HEK293 (cell line): ENCODE measurements at regions not wholly inside any gene's neighbourhood (a gene's known extent, or its start where the extent isn't known, plus 50 kb on each side); places are given as distances from the start of the nearest gene placed in this dataset.

Source experiments
- CTCF ChIA-PET: fragments of 350-600 bp; formaldehyde crosslinking; extraction: SDS; loops from one replicate; lab custom pipeline; 2021; ENCODE audit warnings: antibody characterized with exemption; lab: Yijun Ruan, JAX
- POLR2A ChIA-PET: fragments of 300-600 bp; formaldehyde crosslinking; extraction: SDS; loops from one replicate; lab custom pipeline; 2020; ENCODE audit warnings: antibody characterized with exemption, inconsistent platforms; lab: Yijun Ruan, JAX
- H3K27ac ChIP-seq: fragments of 200-500 bp; sonication (Bioruptor generic); 2 replicates; pipeline ENCODE4 v1.5.1; 2014; ENCODE audit warnings: low read depth, low read length, control low read depth, inconsistent platforms; ENCODE audit errors: extremely low read depth
- H3K36me3 ChIP-seq, 2 experiments: fragments of 200-500 bp in 1 of 2; sonication (Bioruptor generic) in 1 of 2; 1 replicate in 1 of 2; 2 replicates in 1 of 2; pipeline ENCODE4 v1.5.1; 2014 to 2017; ENCODE audit warnings: inconsistent platforms in 2 of 2, low read length in 2 of 2; ENCODE audit not compliant: control insufficient read depth in 2 of 2, insufficient read depth in 1 of 2
- H3K4me1 ChIP-seq: fragments of 200-500 bp; sonication (Bioruptor generic); 2 replicates; pipeline ENCODE4 v1.5.1; 2014; ENCODE audit warnings: mild to moderate bottlenecking, low read length, inconsistent platforms; ENCODE audit not compliant: control insufficient read depth, insufficient read depth
- H3K4me3 ChIP-seq: 2 replicates; pipeline ENCODE4 v1.5.1; 2011; ENCODE audit warnings: low read depth, mild to moderate bottlenecking, control low read depth, low read length, moderate library complexity
- H3K9me3 ChIP-seq: fragments of 200-500 bp; sonication (Bioruptor generic); 2 replicates; pipeline ENCODE4 v1.5.1; 2014; ENCODE audit warnings: low read depth, low read length, inconsistent platforms; ENCODE audit not compliant: control insufficient read depth, insufficient read depth
- EGR2 ChIP-seq: fragments of 450-650 bp; formaldehyde crosslinking; IDR thresholded peaks from 2 replicates; pipeline ENCODE4 v1.5.1; 2016; ENCODE audit warnings: low read depth, missing biosample characterization, missing genetic modification characterization
- KLF7 ChIP-seq: fragments of 450-650 bp; formaldehyde crosslinking; IDR thresholded peaks from 2 replicates; pipeline ENCODE4 v1.5.1; 2016; ENCODE audit warnings: missing biosample characterization, missing genetic modification characterization, borderline replicate concordance
- PRDM10 ChIP-seq: fragments of 450-650 bp; formaldehyde crosslinking; IDR thresholded peaks from 2 replicates; pipeline ENCODE4 v1.5.1; 2016; ENCODE audit warnings: missing biosample characterization, missing genetic modification characterization
- SP7 ChIP-seq: fragments of 450-650 bp; formaldehyde crosslinking; IDR thresholded peaks from 2 replicates; pipeline ENCODE4 v1.5.1; 2016; ENCODE audit warnings: missing biosample characterization, missing genetic modification characterization
- ZFHX2 ChIP-seq: fragments of 450-650 bp; formaldehyde crosslinking; conservative IDR thresholded peaks from 2 replicates; pipeline ENCODE4 v1.5.1; 2016; ENCODE audit warnings: missing biosample characterization, missing genetic modification characterization
- ZNF175 ChIP-seq: fragments of 450-650 bp; formaldehyde crosslinking; IDR thresholded peaks from 2 replicates; pipeline ENCODE4 v1.5.1; 2016; ENCODE audit warnings: missing biosample characterization, missing genetic modification characterization
- ZNF211 ChIP-seq: fragments of 450-650 bp; formaldehyde crosslinking; IDR thresholded peaks from 2 replicates; pipeline ENCODE4 v1.5.1; 2016; ENCODE audit warnings: low read depth, missing biosample characterization, missing genetic modification characterization
- ZNF280D ChIP-seq: fragments of 450-650 bp; formaldehyde crosslinking; IDR thresholded peaks from 2 replicates; pipeline ENCODE4 v1.5.1; 2016; ENCODE audit warnings: missing biosample characterization, missing genetic modification characterization
- ZNF354C ChIP-seq: fragments of 450-650 bp; formaldehyde crosslinking; IDR thresholded peaks from 2 replicates; pipeline ENCODE4 v1.5.1; 2016; ENCODE audit warnings: missing biosample characterization, missing genetic modification characterization, low read depth, borderline replicate concordance
- ZNF404 ChIP-seq: fragments of 450-650 bp; formaldehyde crosslinking; IDR thresholded peaks from 2 replicates; pipeline ENCODE4 v1.5.1; 2017; ENCODE audit warnings: missing biosample characterization, missing genetic modification characterization
- ZNF433 ChIP-seq: fragments of 450-650 bp; formaldehyde crosslinking; IDR thresholded peaks from 2 replicates; pipeline ENCODE4 v1.5.1; 2016; ENCODE audit warnings: missing biosample characterization, missing genetic modification characterization, low read depth
- ZNF658 ChIP-seq: fragments of 450-650 bp; formaldehyde crosslinking; IDR thresholded peaks from 2 replicates; pipeline ENCODE4; 2016; ENCODE audit warnings: missing biosample characterization, missing genetic modification characterization
- ZSCAN4 ChIP-seq: fragments of 450-650 bp; formaldehyde crosslinking; IDR thresholded peaks from 2 replicates; pipeline ENCODE4 v1.5.1; 2017; ENCODE audit warnings: missing biosample characterization, missing genetic modification characterization
- ZSCAN5A ChIP-seq: fragments of 450-650 bp; formaldehyde crosslinking; IDR thresholded peaks from 2 replicates; pipeline ENCODE4 v1.5.1; 2016; ENCODE audit warnings: missing biosample characterization, missing genetic modification characterization

- Histone ChIP-seq H3K4me1 (peaks cover 7% of the 10 kb centered on the region; the same call in 1 of the 2 replicates), H3K36me3 (no peaks in the 10 kb centered on the region), H3K9me3 (no peaks in the 10 kb centered on the region), H3K4me3 (no peak overlapping the region), H3K27ac (no peak overlapping the region)
- ChIA-PET POLR2A (no interaction called here), CTCF (interaction anchor here (0.8 to 1.0 kb wide), 2 partner anchors 9 to 13 kb away, joined by 3 read pairs; no protein-coding TSS in a partner anchor)
- TF ChIP-seq ZSCAN4 (tag by site-specific recombination) (peak; percentile 62; the same call in 1 of the 2 replicates), EGR2 (tag by site-specific recombination) (peak; percentile 91), ZSCAN5A (no peak), ZFHX2 (tag by site-specific recombination) (peak; percentile 98), PRDM10 (tag by site-specific recombination) (peak; percentile 61), ZNF175 (no peak)
Measured at GRCh38 chr10:121158988-121159579, 307.9 kb downstream of the WDR11 start.

- TF ChIP-seq SP7 (tag by site-specific recombination) (no peak), KLF7 (tag by site-specific recombination) (no peak), ZNF658 (tag by site-specific recombination) (no peak), ZNF211 (tag by site-specific recombination) (no peak), ZNF280D (tag by site-specific recombination) (no peak), ZNF354C (tag by site-specific recombination) (no peak), ZNF404 (no peak), ZNF433 (tag by site-specific recombination) (no peak)
- Histone ChIP-seq H3K9me3 (no peaks in the 10 kb centered on the region), H3K4me3 (no peak overlapping the region), H3K4me1 (peaks cover 7% of the 10 kb centered on the region; the same call in 1 of the 2 replicates), H3K36me3 (no peaks in the 10 kb centered on the region), H3K27ac (no peak overlapping the region)
- POLR2A ChIA-PET: no interaction called here
- CTCF ChIA-PET: interaction anchor here (0.8 to 1.0 kb wide), 2 partner anchors 8 to 13 kb away, joined by 3 read pairs; no protein-coding TSS in a partner anchor
Measured at GRCh38 chr10:121159670-121160069, 308.5 kb downstream of the WDR11 start.
